ENCODE measurements at regions not wholly inside any gene's neighbourhood (a gene's known extent, or its start where the extent isn't known, plus 50 kb on each side); places are given as distances from the start of the nearest gene placed in this dataset.
A peak's percentile ranks its signal among the peaks of the same experiment; 100 is the strongest.
"Not testable (repeated sequence)": the region's sequence is repeated elsewhere in the genome, so short reads cannot be mapped to it uniquely, and the experiment has no call there.

DNA sequence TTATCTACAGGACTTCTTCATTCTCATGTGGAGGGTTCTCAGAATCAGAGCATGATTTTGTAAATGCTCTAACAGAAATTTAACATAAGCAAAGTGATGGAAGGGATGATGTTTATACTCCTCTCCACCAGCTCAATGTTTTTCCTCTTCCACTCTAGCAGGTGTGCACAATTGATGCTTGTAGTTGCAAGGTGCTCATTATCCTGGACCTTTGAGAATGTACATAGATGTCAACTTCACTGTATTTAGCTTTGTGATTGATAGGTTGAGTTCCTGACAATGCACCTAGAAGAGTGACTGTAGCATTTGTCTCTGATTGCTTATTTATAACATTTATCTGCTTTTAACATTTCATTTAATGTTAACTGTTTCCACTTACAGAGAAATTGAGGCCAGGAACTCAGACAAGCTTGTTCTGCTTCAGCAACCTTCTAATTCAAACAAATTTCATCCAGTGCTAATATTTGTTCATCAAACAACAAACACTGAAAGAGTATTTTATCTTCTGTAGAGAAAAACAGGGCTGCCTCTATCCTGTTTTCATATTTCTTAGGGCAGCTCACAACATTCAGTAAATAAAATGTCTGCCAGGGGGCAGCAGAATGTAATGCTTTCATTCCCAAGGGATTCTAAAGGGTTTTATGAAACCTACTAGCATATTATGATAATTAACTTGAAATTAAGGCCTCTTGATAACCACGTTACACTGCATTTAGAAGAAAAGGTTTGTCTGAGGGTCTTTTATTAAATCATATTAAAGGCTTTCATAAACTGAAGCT lies 127.9 kb upstream of the NOL4 start:
- peak; percentile 2 for DNase-seq (ENCODE audit: low read depth)

DNA sequence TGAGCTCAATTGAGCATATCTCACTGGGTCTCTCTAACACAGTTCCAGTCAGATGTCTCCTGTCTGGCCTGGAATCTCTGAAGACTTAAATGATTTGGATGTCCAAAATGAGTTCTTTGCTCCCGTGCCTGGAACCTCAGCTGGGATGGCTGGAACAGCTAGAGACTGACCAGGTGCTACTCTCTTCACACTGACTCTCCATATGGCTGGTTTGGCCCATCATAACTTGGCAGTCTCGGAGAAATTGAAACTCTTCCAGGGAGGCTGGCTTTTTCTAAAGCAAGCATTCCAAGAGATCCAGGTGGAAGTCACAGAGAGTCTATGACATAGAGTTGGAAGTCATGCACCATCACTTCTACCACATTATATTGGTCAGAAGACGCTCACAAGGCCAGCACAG lies 129.6 kb upstream of the NOL4 start:
- DNase-seq (ENCODE audit: low read depth), result no peak

DNA sequence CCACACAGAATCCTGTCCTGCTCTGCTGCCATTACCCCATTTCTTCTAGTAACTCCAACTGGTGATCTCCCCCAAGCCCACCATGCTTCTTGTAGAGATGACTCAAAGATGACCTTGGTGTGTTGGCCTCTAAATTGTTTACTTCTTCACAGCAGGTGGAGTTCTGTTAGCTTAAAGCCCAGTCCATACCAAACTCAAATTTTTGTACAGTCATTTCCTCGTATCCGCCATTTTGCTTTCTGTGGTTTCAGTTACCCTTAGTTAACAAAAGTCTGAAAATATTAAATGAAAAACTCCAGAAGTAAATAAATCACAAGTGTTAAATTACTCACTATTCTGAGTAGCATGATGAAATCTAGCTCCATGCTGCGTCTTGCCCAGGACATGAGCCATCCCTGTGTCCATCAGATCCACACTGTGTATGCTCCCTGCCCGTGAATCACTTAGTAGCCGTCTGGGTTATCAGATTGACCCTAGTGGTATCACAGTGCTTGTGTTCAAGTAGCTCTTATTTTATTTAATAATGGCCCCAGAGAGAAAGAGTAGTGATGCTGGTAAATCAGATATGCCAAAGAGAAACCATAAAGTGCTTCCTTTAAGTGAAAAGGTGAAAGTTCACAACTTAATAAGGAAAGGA lies 133.3 kb upstream of the NOL4 start:
- peak; percentile 1 for DNase-seq (ENCODE audit: low read depth)

DNA sequence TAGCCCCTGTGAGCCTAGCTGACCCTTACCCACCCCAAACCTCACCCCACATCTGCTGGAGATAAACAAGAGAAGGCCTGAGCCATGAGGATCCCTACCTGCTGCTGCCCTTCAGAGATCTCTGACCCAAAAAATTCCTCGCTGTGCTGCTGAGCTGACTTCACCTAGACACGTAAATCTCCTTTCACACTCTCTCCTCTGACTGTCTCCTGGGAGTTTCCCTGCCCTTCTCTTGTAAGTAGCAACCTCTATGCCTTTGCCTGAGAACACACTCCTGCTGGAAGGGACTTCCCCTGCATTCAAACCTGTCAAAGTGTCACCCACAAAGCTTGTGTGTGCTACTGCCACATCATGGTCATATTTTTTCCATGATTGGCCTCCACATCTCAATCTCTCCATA lies 134.2 kb upstream of the NOL4 start:
- DNase-seq (ENCODE audit: low read depth), result peak; percentile 1

DNA sequence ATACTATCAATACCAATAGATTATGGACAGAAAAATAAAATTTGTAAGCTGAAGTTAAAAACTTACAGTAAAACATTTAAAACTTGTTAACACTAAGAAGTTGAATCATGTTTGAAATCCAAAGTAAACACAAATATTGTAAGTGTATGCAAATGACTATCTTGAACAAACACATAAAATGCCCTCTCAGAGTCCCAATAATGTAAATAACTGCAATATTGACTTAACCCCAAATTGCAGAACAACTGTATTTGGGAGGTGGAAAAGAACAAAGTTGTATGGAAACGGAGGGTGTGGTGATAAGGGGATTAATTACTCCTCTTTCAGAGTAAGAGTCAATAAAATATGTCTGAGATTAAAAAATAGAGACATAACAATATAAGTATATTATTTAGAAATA lies 140.0 kb upstream of the NOL4 start:
- no peak for DNase-seq (ENCODE audit: low read depth)

DNA sequence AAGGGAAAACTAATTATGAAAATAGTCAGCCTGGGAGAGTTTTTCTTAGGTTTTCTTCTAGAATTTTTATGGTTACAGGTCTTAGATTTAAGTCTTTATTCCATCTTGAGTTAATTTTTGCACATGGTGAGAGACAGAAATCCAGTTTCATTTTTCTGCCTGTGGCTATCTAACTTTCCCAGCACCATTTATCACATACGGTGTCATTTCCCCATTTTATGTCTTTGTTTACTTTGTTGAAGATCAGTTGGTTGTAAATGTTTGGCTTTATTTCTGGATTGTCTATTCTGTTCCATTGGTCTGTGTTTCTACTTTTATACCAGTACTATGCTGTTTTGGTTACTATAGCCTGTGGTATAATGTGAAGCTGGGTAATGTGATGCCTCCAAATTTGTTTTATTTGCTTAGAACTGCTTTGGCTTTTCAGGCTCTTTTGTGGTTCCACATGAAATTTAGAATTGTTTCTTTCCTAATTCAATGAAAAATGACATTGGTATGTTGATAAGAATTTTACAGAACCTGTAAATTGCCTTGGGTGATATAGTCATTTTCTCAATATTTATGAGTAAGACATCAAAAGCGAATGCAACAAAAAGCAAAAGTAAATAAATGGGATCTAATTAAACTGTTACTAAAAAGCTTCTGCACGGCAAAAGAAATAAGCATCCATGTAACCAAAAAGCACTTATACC lies 146.1 kb upstream of the NOL4 start:
- DNase-seq (ENCODE audit: low read depth), result peak; percentile 32

DNA sequence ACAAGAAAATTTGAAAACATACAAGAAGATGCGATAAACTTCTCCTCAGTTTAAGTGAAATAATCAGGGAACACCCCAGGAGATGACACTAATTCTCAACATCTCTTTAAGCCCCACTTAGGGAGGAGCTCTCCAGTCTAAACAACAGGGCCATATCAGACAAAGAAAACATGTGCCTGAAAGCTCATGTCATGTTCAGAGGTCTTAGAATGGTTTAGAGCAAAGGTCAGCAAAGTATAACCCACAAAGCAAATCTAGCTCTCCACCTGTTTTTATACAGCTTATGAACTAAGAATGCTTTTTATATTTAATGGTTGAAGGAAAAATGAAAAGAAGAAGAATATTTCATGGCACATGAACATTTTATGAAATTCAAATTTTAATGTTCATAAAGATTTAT lies 155.6 kb upstream of the NOL4 start:
- no peak for DNase-seq (ENCODE audit: low read depth)

DNA sequence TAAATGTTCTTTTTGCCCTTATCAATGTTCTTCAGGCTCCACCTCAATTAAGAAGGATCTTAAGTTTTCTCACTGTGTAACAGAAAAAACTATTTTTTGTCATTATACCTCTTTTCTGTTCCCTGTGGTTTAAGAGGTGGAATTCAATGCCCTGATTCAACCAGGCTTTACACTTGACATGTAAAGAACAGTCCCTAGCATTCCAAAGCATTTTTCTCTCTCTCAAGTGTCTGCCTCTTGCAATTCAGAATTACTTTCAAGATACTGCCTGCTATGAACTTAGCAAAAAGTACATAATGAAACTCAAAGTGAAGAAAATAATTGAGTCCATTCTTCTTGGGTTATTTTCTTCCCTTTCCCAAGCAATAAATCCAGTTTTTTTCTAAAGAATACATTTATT lies 160.6 kb upstream of the NOL4 start:
- DNase-seq (ENCODE audit: low read depth), result no peak

DNA sequence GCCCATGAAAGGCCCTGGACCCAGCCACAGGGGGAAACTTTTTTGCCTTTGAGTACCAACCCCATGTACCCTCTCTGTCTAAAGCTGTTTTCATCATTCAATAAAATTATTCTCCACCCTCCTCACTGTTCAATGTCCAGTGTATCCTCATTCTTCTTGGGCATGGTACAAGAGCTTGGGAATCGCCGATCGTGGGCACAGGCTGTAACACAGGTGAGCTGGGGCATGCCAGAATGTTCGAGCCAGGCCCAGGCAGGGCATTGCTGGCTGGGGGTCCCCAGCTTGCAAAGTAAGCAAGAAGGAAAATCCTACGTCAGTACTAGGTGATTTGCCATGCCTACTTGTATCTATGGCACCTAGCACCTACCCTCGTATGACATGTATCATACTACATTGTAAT lies 162.1 kb upstream of the NOL4 start:
- no peak for DNase-seq (ENCODE audit: low read depth)

DNA sequence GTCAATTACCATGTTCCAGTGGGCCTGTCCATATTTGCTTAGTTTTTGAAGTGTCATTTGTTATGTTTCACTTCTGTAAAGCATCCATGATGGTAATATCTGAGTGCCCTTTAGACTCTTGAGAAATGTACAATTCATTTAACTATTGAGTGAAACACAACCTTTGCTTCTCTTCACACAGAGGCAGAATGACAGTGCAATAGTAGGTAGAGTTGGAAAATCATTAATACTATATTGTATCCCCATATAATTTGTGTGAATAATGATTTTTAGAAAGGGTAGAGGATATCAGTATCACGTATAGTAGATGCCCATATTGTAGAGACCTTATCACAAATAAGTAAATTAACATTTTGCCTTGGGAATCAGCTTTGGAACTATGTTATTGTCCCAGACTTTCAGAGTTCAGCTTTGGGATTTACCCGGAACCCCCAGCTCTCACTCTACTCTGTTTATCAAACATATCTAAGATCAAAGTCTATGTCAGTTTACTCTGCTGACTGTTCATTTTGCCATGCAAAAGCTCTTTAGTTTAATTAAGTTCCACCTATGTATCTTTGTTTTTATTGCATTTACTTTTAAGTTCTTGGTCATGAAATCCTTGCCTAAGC lies 172.7 kb upstream of the NOL4 start:
- DNase-seq (ENCODE audit: low read depth), result no peak

DNA sequence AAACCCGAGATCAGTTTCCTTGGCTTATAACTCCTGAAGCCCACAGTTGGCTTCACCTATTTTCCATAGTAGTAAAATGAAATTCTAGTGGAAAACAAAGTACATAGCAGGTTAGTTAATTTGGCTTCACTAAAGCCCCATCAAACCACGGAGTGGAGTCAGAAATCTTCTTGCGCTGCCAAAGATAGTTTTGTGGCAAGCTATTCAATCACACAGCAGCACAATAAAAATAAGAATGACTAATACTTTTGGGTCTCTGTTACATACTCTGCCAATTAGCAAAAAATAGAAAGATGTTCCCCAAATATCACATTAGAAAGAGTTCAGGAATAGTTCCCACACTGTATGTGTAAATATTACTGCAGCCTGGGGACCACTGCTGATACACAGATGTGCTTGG lies 175.2 kb upstream of the NOL4 start:
- DNase-seq (ENCODE audit: low read depth), result no peak

DNA sequence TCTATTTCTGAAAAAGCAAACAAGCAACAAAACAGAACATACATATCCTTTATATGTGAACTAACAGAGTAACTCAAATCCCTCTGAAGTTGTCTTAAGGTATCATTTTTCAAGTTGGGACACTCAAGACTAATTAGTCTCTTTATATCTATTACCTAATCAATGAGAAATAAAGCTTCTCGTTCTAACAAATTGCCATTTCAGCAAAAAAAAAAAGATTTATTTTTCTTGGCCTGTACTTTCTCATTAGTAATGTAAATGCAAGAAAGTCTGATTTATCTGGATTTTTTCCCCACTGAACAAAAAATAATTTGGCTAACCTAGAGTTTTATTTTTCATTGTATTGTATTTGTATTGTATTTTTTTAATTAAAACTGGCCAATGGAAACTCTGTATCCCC lies 176.1 kb upstream of the NOL4 start:
- DNase-seq (ENCODE audit: low read depth), result no peak

DNA sequence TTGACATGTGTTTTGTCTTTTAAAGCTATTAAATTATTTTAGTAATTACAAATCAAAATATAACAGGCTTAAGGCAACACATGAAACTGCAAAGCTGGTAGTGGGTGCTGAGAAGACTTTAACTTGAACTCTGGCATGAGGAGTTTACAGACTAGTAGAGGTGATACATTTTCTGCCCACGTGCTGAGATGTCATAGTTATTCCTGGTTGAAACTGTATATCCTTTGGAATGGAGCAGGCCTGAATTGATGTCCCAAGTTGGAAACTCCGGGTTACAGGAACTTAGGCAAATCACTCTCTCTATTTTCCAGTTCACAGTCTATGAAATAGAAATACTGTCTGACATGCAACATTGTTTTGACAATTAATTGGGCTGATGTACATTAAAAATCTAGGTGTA lies 177.1 kb upstream of the NOL4 start:
- DNase-seq (ENCODE audit: low read depth), result no peak

DNA sequence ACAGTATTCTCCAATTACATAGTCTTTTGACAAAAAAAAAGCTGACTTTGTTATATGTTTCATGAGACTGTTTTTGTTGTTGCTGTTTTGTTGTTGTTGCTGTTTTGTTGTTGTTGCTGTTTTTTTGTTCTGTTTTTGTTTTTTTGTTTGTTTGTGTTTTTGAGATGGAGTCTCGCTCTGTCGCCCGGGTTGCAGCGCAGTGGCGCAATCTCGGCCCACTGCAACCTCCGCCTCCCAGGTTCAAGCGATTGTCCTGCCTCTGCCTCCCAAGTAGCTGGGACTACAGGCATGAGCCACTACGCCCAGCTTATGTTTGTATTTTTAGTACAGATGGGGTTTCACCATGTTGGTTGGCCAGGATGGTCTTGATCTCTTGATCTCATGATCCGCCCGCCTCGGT lies 182.8 kb upstream of the NOL4 start:
- DNase-seq (ENCODE audit: low read depth), result not testable (repeated sequence)

DNA sequence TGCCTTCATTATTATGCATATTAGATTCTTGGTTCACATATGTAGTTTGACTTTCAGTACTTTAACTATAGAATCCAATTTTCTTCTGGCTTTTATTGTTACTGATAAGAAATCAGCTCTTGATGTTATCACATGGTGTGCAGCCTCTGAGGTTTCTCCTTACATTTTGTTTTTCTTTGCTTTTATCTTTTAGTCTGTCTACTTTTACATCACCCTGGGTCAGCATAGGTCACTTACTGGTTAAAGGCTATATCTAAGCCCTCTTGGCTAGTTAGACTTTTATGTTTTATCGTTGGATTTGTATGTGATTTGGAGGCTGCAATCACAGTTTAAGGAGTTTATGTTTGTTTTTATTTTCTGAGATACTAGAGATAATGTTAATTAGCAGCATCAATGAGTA lies 187.2 kb upstream of the NOL4 start:
- DNase-seq (ENCODE audit: low read depth), result no peak

DNA sequence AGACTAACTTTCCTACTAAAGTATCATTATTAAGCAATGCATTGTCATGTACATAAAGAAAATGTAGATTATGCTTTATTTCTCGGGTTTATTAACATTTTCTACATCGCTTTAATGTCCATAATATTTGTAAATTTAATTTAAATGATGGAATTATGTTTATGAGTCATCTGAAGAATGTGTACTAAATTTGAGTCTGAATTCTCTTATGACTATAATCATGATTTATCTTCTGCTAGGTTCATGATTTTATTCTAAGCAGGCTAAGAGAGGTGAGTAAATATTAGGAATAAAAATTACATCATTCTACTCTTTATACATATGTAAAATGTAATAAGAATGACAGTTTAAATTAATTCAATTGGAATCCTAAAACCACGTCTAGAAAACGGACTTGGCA lies 206.3 kb upstream of the NOL4 start:
- DNase-seq (ENCODE audit: low read depth), result no peak

DNA sequence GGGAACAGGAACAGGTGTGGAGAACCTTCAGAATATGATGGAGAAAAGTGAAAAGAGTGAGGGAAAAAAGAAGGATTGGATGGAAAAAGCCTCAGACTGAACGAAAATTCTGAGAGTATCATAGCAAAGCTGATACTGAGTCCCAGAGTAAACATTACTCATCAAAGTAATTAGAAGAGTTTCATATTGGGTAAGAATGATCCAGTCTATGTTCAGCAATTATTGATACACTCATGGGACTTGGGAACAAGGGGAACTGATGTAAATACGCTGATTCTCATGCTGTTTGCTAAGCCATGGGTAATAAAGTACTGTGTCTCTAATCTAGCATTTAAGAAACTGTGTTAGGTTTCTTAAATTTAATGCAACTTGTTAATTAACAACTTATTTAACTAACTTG lies 219.9 kb upstream of the NOL4 start:
- DNase-seq (ENCODE audit: low read depth), result no peak

DNA sequence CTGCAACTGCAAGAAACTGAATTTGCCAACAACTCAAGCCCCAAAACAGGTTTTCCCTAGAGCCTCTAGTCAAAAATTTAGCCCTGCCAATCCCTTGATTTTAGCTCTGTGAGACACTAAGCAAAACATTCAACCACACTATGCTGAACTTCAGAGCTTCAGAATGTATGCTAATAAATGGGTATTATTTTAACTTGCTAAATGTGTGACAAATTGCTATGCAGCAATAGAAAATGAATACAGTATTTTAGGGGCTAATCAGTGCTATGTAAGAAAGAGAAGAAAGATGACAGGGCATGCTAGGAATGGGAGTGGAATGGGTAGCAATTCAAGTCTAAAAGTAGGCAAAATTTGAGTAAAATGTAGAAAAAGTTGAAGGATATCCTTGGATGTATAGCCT lies 223.9 kb upstream of the NOL4 start:
- no peak for DNase-seq (ENCODE audit: low read depth)

DNA sequence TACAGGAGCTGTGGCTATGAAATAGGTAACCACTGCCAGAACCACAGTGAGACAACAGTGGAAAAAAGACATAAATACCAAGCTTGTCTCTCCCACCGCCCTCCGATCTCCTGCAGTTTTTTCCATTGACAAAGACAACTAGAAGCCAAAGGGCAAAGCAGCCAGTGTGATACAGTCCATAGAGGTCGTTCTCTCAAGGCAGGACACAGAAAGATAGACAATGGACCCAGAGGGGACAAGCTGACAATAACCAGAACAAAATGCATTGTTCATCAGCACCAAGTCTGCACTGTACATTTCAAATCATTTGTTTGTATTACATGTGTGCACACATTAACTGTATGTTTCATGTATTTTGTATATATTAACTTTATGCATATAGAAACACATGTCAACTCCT lies 233.0 kb upstream of the NOL4 start:
- no peak for DNase-seq (ENCODE audit: low read depth)

DNA sequence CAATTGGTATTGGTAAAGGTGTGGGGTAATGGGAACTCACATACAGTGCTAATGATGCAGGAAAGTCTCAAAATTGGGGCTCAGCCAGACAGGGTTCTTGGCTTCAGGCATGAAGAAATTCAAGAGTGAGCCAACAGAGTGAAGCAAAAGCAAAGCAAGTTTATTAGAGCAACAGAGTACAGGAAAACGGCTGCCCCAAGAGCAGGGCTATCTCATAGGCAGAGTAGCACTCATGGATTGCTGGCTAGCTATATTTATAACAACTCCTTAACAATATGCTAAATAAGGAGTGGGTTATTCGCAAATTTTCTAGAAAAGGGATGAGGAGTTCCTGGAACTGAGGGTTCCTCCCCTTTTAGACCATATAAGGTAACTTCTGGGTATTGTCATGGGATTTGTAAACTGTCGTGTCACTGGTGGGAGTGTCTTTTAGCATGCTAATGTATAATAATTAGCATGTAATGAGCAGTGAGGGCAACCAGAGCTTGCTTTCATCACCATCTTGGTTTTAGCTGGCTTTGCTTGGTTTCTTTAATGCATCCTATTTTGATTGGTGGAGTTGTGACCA lies 233.8 kb upstream of the NOL4 start:
- DNase-seq (ENCODE audit: low read depth), result no peak

DNA sequence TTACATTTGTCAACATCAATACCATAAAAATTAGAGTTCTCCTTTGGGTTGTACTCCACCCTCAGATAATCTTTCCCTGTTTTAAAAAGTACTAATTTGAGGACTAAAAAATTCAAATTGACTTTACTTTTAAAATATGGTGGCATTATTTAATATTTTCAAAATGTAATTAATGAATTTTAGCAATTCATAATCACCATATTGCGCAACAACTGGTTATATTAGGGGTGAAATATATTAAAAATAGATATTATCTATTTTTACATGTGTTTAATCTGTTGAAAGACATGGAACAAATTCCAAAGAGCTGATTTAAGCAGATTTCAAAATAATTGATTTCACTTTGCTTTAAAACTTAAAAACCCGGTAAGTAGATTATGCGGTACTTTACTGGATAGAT lies 236.6 kb upstream of the NOL4 start:
- DNase-seq (ENCODE audit: low read depth), result no peak

DNA sequence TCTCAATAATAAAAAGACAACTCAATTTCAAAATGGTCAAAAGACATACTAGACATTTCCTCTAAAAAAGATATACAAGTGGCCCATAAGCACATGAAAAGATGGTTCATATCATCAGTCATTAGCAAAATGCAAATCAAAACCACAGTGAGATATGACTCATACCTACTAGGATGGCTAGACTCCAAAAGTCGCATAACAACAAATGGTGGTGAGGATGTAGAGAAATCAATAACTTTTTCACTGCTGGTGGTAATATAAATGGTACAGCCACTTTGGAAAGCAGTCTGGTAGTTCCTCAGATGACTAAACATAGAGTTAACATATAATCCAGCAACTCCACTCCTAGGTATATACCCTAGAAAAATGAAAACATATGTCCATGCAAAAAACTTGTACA lies 242.3 kb upstream of the NOL4 start:
- peak; percentile 16 for DNase-seq (ENCODE audit: low read depth)
